ENCODE measurements at regions not wholly inside any gene's neighbourhood (a gene's known extent, or its start where the extent isn't known, plus 50 kb on each side); places are given as distances from the start of the nearest gene placed in this dataset.

GRCh38 chr4:19983072-19983471 is 268.6 kb upstream of the SLIT2 start:
- no peak for FAIRE-seq
- ChIA-PET POLR2A (no interaction called here), CTCF (ENCODE audit: low intra/inter-chr PET ratio, low total read pairs) (no interaction called here)
- intact Hi-C loops (cut with micrococcal nuclease; ENCODE audit: unreplicated experiment) (no loop called here), in situ Hi-C loops (cut with HindIII; ENCODE audit: extremely low pct_ligation_motif_present, low pct_unique_long_range_greater_than_20kb) (no loop called here)
- DNase-seq (ENCODE audit: low spot score) = no peak
- Histone ChIP-seq H3K36me3 (replicated peaks in 1 of 2; ENCODE audit: control insufficient read depth in 1 of 2, insufficient read depth in 2 of 2, low read length in 2 of 2) (no peaks in the 10 kb centered on the region), H3K4me1 (ENCODE audit: insufficient read depth, low read length) (no peaks in the 10 kb centered on the region), H4K20me1 (ENCODE audit: insufficient read depth, low read length) (no peaks in the 10 kb centered on the region), H2AFZ (ENCODE audit: low read length) (no peak overlapping the region), H3K4me3 (replicated peaks in 1 of 3; ENCODE audit: insufficient read depth in 1 of 3, low read depth in 2 of 3, low read length in 3 of 3) (no peak overlapping the region), H3K9me3 (ENCODE audit: low read length) (peaks cover 87% of the 10 kb centered on the region), H3K27me3 (ENCODE audit: control insufficient read depth in 1 of 2, insufficient read depth in 2 of 2, low read length in 2 of 2) (no peaks in the 10 kb centered on the region), H3K4me2 (ENCODE audit: low read depth, low read length) (no peak overlapping the region), H3K27ac (ENCODE audit: extremely low read length, insufficient read depth, low read length) (no peak overlapping the region), H3K9ac (ENCODE audit: insufficient read depth, low read depth, low read length) (no peak overlapping the region), H3K79me2 (ENCODE audit: insufficient read depth, low read length) (no peaks in the 10 kb centered on the region)
- TF ChIP-seq NBN (conservative IDR thresholded peaks at IDR 0.05) = no peak
- no peak for TF ChIP-seq ARNT (IDR thresholded peaks at IDR 0.05)
- TF ChIP-seq HNRNPH1 (optimal IDR thresholded peaks at IDR 0.05; ENCODE audit: low read depth, low read length) = no peak
- no peak for TF ChIP-seq ZNF556 (CRISPR knock-in tag; IDR thresholded peaks at IDR 0.05; ENCODE audit: borderline replicate concordance)
- no peak for TF ChIP-seq ZNF235 (CRISPR knock-in tag; IDR thresholded peaks at IDR 0.05; ENCODE audit: borderline replicate concordance)
- no peak for TF ChIP-seq HNRNPL (IDR thresholded peaks at IDR 0.05; ENCODE audit: low read depth, low read length)
- no peak for TF ChIP-seq BRD4 (CRISPR knock-in tag; IDR thresholded peaks at IDR 0.05)
- TF ChIP-seq ZBTB40 (IDR thresholded peaks at IDR 0.05) = no peak
- TF ChIP-seq ZBTB40 (CRISPR knock-in tag; IDR thresholded peaks at IDR 0.05) = no peak
- BruUV-seq (replicated peaks) = no TSS peak
- WGBS (ENCODE audit: low lambda C conversion rate) = 5% methylated on average over 3 of the region's 3 CpGs
- ATAC-seq = no peak

Measured in HepG2 (cell line).